GM21381 (cell line): ENCODE measurements at regions not wholly inside any gene's neighbourhood (a gene's known extent, or its start where the extent isn't known, plus 50 kb on each side); places are given as distances from the start of the nearest gene placed in this dataset.

ENCODE experiments used
- ATAC-seq: cut with Tn5 transposase; IDR thresholded peaks from one replicate; pipeline ENCODE4 v1.9.1; 2021; ENCODE audit warnings: mild to moderate bottlenecking, moderate library complexity; ENCODE audit not compliant: unreplicated experiment

DNA sequence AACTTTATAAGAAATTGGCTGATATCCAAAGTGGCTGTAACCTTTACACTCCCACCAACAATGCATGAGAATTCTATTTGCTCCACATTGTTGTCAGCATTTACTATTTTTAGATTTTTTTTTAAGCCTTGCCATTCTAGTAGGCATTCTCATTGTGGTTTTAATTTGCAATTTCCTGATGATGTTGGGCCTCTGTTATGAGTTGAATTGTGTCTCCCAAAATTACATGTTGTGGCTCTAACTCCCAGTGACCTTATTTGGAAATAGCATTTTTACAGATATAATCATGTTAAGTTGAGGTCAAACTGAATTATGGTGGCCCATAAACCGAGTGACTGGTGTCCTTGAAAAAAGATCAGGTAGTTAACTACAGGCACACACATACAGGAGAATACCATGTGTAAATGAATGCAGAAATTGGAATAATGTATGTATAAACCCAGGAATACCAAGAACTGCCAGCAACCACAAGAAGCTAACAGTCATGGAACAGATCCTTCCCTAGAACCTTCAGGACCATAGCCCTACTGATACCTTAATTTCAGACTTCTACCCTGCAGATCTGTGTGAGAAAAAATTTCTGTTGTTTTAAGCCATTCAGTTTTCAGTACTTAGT, 348.8 kb upstream of the DAB1 start:
- no peak for ATAC-seq

DNA sequence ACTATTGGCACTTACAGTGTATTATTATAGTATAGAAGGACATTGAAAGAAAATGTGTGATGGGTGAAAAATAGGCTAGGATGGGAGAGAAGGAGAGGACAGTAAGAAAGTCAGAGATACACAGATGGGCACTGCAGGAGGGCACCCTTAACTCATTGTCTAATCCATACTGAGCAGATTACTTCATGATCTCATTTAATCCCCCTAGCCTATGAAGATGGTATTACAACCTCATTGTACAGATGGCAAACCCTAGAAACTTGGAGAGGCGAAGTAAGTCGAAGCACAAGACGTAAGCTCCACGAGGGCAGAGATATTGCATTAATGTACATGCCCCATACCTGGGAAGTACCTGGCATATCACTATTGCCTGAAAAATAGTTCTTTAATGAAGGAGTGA, 346.9 kb upstream of the DAB1 start:
- no peak for ATAC-seq

DNA sequence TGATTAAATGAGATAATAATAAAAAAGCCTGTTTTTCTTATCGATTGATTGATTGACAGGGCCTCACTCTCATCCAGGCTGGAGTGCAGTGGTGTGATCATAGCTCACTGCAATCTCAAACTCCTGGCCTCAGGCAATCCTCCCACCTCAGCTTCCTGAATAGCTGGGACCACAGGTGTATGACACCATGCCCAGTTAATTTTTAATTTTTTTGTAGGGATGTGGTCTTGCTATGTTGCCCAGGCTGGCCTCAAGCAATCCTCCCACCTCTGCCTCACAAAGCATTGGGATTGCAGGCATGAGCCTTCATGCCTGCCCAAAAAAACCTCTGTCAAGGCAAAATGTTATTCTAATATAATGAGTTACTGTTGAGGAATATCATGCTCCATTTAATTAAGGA, 346.4 kb upstream of the DAB1 start:
- ATAC-seq = no peak

DNA sequence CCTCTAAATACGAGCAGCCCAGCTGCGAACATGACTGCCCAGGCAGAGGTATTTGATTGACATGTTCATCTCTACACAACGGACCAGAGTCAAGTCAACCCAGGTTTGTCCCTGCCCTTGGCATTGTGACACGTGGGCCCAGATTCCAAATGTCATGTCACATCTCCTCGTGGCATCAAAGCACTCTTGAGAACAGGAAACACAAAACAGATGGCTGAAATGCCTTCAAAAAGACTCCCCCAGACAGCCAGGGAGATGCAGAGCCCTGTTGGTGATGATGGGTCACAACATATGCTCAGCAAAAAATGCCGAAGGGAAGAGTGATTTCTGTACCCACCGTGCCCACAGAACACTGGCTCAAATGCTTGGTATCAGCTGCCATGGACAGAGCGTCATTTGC, 337.8 kb upstream of the DAB1 start:
- no peak for ATAC-seq

DNA sequence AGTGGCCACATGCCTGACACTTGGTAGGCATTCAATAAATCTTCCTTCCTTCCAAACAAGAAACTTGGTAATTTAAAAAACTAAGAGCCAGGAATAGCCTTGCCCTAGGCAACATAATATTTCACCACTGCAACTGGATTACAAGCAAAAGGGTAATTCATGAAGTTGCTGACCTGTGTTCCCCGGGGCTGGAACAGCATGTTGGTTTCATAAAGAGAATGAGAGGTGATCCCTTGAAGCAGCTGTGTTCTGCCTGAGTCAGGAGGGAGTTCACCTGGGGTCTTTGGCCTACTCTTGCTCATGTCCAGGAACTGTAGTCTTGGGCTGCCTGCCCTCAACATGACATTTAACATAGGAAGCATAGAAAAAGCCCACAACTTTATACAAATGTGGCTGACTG, 329.0 kb upstream of the DAB1 start:
- no peak for ATAC-seq

DNA sequence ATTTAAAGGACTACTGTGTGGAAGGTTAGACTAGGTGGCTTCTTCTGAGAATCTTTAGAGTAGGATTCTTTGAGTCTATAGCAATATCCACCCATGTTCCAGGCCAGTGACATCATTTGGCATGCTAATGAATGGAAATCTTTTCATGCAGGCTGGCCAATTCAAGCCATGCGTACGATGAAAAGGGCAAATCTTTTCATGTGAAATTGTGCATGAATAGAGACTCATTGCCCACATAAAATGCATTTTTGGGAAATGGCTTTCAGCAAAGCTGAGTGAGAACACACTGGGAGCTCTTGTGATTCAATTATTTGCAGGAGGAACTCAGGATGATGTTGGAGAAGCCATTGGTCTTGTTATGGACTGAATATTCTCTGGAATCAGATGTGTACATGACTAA, 324.9 kb upstream of the DAB1 start:
- no peak for ATAC-seq

DNA sequence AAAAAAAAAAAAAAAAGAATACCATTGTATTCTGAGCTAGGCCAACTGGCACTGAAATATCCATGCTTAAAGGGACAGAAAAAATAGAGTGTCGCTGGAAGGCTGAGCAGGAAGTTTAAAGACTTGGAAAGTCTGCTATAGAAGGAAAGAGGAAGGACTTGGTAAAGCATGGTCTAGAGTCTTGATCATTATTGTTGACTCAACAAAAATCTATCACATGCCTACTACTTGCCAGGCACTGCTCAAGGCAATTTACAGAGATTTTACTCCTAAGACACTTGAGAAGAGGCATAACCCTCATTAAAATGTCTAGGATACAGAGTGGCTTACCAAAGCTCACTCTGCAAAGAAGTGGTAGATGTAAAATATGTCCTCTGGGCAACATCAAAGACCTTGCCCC, 324.0 kb upstream of the DAB1 start:
- no peak for ATAC-seq

DNA sequence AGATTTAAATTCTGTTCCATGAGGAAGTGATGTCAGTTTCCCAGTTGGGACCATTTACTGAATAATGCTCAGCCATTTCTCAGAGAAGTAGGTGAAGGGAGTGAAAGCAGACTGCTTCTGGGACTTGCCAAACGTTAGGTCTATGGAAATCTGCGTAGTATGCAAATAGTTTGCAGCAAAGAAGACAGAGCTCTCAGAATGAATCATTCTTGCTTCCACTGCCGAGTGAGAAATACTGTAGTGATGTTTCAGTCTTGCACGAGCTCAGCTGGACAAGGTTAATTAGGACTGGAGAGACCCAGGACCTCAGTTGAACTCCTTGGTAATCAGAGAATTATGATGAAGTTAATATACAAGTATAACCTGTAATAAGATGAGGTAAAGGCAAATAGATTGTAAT, 317.7 kb upstream of the DAB1 start:
- no peak for ATAC-seq

DNA sequence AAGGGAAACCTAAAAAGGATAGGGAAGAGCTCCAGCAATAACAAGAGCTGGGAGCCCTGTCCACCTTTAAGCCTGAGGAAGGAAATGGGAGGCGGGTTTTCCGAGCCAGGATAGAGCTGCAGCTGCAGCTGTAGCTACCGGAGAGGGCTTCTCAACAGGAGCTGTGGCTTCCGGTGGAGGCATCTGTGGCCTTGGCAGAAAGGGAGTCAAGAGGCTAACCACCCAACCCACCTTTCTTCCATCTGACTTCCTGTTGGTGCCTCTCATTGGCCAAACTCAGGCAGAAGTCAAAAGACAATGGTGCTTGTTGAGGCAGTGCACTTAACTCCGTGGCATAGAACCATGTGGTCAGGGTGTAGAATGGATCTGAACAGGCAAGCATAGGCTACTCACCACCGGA, 313.1 kb upstream of the DAB1 start:
- no peak for ATAC-seq

DNA sequence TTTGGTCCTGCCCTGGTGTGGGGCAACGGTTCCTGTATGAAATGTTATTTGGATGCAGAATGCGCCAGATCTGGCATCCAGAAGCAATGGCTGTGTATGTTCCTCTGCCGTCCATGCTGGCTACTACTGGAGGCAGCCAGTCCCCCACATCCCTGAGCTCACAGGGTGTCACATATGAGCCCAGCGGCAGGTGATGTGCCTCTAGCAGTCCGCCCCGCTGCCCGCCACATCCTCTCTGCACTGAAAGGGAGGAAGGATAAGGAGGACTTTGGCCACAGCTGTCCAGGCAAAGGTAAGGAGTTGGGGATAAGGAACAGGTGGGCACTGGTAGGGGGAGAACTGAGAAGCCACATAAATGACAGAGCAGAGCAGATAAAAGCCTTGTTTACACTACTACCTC, 305.3 kb upstream of the DAB1 start:
- no peak for ATAC-seq

DNA sequence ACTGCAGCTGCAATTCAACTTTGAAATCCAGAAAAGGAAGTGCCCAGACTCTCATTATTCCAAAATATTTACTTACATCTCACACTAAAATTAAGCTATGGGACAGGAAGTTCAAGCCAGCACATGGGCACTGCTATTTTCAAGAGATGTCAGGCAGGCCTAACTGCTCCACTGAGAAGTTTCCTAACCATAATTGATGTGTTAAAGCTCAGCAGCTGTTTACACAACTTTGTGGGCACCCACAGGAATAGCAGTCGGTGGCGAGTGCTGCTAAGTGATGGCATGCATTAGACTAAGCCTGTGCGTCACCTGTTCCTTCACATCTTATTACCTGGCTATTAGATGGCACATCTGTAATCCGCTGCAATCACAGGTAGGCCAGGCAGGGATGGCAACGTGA, 303.3 kb upstream of the DAB1 start:
- ATAC-seq = no peak

DNA sequence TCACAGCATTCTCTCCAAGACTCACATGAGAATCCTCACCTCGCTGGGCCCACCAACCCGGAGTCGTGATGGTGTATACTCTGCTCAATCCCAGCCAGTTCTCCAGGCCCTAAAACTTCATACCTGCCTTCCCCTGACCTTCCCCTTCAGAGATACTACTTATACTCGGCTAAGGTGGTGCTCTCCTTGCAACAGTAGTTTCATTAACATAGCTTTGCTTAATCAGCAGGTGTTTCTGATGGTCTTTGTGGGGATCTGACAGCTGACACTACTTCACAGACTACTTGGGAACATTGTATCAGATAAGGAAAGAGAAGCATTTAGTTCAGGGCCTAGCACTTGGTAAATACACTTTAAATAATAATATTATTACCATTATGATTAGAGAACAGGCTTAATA, 301.5 kb upstream of the DAB1 start:
- no peak for ATAC-seq

DNA sequence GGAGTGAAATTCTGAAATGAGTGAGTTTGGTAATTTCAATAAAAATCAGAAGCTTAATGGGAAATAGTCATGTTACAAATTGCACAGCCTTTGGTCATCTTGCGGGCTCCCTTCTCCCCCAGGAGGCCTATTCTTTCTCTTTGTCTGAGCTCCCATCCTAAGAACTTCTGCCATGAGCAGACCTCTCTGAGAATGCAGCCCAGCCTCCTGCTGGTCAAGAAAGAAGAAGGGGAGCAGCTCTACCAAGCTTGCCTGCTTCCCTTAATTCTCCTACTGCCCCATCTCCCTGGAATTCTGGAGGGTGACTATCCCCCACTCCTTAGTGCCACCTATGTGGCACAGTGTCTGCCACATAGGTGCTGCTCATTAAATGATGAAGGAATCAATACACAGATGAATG, 300.7 kb upstream of the DAB1 start:
- no peak for ATAC-seq

DNA sequence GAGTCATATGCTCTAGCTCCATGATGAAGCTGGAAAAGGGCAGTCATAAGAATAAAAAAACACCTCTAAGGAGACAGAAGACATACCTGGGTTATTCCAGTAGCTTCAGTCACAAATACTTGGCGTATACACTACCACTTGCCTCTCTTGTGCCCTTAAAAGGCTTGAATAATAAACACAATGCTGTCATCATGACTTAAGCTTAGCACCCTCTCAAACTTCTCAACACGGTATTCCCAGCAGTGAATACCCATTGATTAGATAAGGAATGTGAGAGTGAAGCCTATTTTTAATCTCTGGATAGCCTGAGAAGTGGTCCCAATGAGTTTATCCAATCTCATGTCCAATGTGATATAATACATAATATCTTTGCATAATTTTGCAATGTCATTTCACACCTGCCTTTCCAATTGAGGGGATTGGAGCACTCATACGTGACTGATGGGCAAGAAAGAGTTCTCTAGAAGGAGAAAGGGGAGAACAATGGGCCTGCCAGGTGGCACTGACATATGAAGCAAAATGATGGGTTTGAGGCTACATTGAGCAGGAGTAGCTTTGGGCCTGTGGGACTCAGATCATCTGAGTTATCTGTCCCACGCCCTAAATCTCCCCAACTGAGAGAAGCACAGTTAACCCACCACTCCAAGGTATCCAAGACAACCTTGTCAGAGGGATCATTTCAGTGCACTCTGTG, 298.6 kb upstream of the DAB1 start:
- ATAC-seq = no peak

DNA sequence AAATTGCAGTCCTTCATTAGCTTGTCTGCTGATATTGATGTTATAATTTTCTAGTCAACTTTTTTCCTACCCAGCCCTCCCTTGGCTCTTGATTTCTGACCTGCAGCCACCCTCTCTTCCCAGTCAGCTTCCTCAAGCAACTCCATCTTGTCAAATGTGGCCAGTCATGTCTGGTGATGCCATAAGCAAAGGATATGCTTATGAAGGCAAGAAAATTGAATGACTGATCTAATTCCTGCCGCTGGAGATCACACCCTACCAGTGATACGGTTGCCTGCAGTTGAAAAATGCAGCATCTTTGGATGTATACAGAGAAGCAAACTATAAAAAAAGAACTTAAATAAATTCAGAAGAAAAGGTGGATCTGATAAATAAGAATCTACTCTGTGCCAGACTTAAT, 297.1 kb upstream of the DAB1 start:
- ATAC-seq = no peak

DNA sequence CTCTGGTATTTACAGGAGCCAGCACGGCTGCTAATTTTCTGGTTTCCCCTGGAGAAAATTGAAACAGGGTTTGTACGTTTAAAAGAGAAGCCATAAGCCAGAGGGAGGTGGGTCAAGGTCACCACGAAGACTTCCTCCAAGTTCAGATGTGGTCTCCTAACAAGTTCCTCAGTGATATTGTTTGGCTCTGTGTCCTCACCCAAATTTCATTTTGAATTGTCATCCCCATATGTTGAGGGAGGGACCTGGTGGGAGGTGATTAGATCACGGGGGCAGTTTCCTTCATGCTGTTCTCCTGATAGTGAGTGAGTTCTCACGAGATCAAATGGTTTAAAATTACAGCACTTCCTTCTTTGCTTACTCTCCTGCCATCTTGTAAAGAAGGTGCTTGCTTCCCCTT, 295.4 kb upstream of the DAB1 start:
- ATAC-seq = no peak

DNA sequence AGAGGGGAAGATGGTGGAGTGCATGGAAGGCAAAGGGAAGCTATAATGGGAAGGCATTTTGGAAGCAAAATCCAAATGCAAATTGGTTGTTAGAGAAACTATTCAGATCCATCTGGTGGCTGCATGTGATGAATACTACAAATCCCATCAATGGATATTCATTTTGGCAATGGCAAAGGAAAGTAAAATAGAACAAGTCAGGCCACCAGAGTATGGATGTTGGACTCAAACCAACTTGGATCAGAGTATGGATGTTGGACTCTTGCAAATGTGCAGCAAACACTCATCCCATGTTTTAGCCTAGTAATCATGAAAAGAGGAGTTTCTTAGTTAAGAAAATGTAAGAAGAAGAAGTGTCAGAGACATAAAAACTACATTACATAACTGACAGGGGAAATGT, 289.6 kb upstream of the DAB1 start:
- no peak for ATAC-seq

DNA sequence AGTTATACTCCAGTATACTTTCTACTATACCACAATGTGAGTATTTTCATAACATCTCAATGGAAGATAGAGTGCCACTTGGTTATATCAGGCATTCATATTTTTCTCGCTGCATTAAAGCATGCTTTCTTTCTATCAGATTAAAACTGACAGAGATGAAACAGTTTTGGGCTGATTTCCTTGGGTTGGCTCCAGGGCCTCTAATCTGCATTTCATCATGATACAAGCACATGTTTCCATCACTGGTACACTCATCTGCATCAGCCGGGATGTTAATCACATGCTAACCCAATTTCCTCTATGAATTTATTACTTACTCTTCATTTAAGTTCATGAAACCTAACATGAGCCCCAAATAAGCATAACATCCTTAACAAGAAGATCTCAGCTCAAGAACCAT, 289.0 kb upstream of the DAB1 start:
- ATAC-seq = no peak

DNA sequence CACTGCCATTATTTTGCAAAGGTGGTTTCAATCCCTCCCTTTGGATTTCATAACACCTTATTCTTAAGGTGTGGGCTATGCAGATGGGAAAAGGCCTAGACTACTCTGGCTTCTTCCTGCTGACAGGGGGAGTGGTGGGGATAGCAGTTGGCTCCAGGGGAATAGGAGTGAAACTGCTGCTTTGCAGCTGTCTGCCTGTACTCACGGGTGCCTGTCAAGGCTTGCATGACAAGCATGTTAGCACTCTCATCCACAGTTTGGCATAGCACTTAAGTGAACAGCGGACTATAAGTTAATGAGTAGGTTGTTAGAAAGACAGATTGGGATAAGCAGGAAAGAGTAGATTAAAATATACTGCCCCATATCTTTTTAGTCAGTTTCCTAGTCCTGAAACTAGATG, 287.5 kb upstream of the DAB1 start:
- ATAC-seq = no peak

DNA sequence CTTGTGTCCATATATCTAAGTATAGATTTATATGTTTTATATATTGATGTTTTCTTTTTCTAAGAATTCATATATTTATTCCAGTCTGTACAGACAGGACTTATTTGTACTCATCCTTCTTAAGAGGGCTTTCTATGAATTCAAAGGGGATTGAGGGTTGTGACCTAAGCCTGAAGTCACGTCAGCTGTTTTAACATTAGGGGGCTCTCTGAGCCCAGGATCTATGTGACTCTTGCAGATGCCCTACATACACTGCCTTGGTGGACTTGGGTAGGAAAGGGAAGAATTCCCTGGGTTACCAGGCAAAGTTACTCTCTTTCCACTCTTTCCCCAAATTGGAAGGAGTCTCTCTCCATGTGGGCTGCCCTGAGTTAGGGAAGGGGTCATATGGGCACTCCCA, 283.8 kb upstream of the DAB1 start:
- ATAC-seq = no peak

DNA sequence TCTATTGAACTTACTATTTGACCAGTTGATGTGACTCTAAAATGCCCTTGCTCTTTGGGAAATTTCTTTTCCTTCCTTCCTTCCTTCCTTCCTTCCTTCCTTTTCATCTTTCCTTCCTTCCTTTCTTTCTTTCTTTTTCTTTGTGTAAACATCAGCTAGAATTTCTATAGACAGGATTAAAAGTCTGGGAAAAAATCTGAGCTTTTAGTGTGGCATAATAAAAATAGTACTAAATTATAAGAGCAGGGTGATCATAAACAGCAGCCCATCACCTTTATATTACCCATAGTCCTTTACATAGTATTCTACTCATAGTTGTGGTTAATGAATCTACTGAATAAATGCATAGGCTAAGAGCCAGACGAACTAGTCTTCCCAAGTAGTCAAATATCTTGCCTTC, 281.0 kb upstream of the DAB1 start:
- no peak for ATAC-seq

DNA sequence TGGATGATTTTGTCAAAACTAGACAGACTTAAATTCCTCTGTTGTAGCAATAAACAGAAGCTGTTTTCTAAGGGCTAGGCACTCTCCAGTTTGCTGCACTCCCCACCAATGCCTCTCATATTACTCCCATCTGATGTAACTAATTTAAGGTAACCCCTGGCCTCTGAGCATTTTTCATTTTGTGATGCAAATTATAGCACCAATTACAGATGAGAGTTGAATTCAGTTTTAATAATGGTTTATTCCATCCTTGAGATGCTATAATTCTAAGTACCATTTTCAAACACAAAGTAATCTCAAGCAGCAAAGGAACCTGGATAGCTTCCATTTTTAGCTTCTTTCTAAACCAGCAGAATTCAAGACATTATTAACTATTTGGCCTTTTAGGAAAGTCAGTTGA, 280.4 kb upstream of the DAB1 start:
- ATAC-seq = no peak

DNA sequence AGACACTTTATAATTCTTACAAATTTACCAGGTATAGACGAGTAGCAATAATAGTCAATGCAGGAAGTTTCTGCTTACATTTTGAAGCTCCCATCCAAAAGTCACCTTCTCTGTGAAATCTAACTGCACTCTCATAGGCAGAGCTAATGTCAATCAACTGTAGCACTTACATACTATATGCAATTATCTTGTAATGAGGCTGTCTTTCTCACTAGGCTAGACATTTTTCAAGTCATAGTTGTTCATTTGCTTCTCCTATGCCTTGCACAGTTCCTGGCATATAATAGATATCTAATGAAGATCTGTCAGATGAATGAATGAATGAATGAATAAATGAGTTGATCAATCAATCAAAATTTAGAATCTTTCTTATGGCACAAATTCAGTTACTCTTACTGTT, 273.0 kb upstream of the DAB1 start:
- no peak for ATAC-seq
